GM21447 (cell line): ENCODE measurements at regions not wholly inside any gene's neighbourhood (a gene's known extent, or its start where the extent isn't known, plus 50 kb on each side); places are given as distances from the start of the nearest gene placed in this dataset.

ENCODE experiments used
- ATAC-seq: cut with Tn5 transposase; IDR thresholded peaks from one replicate; pipeline ENCODE4 v1.9.1; 2021; ENCODE audit not compliant: unreplicated experiment

DNA sequence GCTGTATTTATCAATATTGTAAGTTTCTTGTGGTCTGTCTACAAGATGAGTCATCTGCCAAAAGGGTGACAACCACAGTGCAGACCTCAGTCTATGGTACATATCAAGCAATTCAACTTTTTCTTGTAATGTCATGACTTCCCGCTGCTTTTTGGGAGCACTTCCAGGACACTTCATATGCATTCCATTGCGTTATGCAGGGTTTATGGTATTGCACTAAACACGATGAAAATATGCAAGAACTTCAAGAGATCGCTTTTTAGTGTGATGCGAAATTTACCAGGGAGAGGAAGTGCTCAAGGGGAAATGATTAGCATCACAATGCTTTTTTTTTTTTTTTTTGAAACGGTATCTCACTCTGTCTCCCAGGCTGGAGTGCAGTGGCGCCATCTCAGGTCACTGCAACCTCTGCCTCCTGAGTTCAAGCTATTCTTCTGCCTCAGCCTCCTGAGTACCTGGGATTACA is 166.5 kb downstream of the TFAP2A start:
- no peak for ATAC-seq

DNA sequence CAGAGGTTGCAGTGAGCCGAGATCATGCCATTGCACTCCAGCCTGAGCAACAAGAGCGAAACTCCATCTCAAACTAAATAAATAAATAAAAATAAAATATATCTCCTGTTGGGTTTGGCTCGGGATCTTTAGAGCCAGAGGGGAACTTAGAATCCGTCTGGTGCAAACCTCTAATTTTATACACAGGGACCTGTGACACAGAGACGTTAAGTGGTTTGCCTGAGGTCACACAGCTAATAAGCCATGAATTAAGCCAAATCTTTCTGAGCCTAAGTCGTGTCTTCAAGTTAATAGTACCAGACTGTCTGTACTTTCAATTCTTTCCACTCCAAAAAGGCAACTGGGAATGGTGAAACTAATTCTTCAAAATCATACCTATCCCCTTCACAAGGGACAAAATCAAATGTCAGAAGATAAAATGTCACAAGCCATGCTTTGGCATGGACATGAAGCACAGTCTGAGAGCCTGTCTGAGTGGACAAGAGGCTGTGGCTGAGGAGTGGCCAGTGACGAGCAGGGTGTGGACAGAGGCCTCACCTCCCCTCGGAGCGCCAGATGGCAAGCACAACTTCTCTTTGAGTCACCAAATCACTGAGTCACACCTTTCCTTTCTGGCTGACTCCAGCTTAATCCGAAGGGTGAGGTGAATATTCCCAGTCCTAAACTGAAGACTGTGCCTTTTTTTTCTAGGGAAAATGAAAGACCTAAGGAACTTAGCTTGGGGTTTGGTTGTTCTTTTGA is 177.4 kb downstream of the TFAP2A start:
- no peak for ATAC-seq

DNA sequence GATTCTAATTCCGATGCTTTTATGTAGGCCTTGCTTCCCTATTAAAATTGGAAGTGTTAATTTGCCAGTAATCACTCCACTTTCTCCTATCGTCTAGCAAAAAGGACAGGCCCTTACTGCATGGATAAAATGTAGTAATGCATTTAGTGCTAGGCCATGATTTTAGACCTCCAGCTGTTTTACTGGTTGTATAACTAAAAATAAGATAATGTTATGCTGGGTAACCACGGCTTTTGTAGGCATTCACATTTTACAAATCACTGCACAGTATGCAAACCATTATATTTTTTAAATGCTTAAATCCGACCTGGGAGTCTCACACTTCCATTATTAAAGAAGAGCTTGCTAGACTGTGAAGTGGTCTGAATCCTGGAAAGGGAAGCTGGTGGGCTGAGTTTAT is 179.5 kb downstream of the TFAP2A start:
- no peak for ATAC-seq

DNA sequence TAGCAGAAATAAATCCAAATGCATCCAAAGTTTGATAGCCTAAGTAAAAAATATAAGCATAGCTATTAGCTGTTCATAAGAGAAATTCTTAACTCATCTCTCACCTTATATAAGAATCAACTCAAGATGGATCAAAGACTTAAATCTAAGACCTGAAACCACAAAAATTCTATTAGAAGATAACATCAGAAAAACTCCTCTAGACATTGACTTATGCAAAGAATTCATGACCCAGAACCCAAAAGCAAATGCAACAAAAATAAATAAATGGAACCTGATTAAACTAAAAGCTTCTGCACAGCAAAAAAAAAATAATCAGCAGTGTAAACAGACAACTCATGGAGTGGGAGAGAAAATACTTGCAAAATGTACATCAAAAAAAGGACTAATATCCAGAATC is 184.3 kb downstream of the TFAP2A start:
- ATAC-seq, result no peak

DNA sequence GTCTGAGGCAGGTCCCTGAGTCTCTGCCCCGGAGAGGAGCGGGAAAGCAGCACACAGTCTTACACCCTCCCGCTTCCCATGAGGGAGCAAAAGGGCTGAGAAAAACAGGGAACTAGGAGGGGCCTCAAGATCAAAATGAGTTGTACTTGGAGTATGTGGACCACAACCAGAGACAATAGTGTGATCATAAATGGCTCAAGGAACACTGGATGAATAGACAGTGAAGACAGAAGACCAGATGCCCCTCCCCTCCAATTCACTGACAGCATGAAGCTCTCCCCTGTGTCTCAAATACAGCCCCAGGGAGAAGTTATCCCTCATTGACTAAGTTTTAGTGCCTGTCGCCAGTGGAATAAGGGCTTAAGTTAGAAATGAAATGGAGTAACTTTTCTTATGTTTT is 191.0 kb downstream of the TFAP2A start:
- no peak for ATAC-seq

DNA sequence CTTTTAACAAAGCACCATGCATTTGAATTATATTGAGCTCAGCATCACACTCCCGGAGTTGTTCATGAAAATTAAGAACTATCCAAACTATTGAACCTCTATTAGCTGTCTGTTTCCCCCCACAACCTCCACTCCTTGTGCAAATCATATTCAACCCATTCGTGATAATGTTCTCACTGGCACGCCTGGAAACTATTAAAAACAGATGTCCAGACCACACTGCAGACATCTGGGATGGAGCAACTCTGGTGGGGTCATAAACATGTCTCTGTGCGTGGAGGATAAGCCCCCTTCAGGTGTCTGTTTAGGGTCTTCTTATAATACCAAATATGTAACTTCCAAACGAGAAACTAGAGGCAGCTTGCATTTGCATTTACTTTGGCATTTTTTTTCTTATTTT is 193.7 kb downstream of the TFAP2A start:
- ATAC-seq, result no peak

DNA sequence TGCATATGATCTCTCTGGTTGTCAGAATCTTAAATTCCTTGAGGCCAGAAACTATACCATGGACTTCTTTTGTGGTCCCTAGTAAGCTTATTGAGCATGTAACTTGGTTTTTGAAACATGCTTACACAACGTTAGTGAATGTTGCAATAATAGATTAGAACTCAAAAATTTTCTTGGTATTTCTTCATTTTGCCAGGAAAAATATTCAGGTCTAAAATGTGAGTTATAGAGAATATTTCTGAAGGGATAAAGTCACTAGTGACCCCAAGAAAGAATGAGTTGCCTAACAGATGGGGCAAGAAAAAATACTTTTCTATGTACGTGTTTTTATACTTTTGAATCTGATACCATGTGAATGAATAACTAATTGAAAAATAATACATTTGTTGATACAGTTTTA is 195.4 kb downstream of the TFAP2A start:
- no peak for ATAC-seq

DNA sequence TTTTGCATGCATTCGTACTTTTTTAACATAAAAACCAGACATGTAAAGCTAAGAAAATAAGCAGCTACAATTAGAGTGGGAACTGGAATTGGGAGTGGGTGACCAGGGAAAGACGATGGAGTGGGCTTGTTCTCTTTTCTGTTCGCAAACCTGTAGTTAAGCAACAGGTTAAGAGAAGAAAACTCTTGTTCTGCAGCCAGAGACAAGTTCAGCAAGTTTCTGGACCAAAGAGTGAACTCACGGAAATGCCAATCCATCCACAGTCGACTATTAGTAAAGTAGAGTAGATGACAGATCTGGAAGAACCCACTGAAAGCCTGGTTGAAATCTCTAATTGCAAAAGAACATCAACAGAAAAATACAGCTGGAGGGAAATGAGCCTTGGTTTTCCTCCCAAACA is 197.8 kb downstream of the TFAP2A start:
- no peak for ATAC-seq

DNA sequence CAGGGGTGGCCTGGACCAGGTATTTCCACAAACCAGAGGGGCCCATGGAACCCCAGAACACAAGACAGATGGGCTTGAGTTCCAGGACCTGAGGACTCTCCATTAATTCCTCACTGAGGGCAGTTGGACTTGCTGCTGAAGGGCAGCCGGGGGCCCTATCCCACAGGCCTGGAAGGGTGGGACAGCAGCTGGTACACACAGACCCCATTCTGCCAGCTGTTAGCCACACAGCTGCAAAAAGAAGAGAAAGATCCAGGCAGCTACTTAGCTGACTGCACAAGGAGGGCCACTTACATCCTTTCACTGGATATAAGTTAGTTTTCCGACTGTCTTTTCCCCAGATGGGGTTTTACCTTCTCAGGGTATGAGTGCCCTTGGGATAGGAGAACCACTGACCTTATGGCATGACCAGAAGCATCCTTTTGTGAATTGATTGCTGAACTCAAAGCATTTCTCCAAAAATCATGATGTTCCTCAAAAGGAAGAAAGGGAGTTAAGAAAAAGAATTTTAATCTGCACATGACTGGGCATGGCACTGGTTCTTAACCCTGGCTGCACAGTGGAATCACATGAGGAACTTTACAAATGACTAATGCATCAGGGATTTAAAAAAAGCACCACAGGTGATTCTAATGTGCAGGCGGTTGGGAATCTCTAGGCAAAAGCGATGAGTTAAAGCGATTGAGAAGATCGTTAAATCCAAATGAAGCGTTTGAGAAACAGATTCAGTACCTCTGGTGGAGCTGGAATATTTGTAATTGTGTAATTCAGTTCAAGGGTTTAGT is 199.4 kb downstream of the TFAP2A start:
- ATAC-seq, result no peak

DNA sequence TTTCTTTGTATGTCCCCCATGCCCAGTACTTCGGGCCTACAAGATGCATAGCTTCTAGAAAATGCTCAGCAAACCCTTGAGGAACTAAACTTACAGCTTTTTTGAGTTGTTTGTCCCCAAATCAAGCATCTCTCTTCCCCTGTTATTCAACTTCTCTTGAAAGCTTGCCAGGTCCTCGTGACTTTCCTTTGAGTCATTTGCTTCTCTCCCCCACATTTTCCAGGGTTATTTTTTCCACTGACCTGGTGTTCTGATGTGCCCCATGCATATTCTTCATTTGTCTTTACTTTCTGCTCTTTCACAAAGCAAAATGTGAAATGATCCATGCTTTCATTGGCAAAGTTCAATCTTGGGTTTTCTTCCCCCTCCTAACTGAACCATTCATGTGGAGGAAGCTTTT is 204.8 kb downstream of the TFAP2A start:
- ATAC-seq, result no peak

- no peak for ATAC-seq
These were observed 209.0 kb downstream of the TFAP2A start for GRCh38 chr6:10205892-10206291.

GRCh38 chr6:10205120-10205519 is 209.8 kb downstream of the TFAP2A start:
- ATAC-seq, result no peak

DNA sequence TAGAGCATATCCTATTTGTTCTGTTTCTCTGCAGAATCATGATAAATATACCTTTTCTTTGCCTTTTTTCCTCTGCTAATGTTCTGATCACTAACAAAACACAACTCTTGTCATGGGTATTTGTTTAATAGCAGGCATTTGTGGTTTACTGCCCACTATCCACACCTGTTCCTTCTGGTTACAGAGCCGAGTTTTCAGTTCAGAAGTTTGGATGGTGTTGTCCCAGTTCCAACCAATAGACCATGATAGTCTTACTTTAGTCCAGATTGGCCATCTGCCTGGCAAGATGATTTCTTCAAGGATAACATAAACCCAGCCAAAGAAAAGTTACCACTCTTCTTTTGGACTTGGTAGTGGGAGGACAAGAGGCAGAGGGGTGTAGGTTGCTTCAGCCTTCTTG is 211.2 kb downstream of the TFAP2A start:
- no peak for ATAC-seq

GRCh38 chr6:10202581-10202980 is 212.3 kb downstream of the TFAP2A start:
- ATAC-seq, result no peak

DNA sequence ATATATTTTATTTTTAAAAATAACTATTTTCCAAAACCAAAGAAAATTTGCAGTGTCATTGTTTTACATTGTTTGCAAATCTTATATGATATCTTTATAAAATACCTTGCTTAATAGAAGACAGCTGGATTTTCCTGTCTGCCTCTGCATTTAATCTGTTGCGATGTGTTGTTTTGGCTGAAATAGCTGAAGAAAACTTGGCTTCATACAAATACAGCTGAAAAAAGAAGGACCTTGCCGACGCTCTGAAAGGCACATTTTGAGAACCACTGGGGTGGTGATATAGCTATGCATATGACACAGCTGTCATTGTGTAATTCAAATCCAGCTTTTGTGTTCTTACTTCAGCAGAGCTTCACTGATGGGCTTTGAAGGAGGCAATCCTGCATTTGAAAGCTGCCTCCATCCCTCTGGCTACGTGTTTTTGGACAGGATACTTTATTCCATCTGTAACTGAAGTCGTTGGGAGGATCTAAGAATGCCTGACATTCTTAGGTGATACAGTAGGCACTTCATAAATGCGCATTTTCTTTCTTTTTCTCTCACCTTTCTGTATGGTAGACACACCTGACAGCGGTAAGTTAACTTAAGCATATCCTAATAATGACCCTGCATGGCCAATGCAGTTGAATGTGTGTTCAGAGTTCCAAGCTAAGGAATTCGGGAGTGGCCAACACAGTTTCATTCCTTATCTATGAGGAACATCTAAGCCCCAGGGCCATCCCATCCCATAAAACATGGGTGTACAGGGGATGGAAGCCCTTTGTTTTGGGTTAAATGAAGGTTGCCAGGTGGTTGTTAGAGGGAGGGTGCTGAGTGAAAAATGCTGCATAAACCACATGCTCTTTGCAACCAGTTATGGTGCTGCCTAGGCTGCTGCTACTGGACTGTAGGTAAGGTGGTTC is 213.0 kb downstream of the TFAP2A start:
- no peak for ATAC-seq

GRCh38 chr6:10196090-10196489 is 218.8 kb downstream of the TFAP2A start:
- no peak for ATAC-seq

DNA sequence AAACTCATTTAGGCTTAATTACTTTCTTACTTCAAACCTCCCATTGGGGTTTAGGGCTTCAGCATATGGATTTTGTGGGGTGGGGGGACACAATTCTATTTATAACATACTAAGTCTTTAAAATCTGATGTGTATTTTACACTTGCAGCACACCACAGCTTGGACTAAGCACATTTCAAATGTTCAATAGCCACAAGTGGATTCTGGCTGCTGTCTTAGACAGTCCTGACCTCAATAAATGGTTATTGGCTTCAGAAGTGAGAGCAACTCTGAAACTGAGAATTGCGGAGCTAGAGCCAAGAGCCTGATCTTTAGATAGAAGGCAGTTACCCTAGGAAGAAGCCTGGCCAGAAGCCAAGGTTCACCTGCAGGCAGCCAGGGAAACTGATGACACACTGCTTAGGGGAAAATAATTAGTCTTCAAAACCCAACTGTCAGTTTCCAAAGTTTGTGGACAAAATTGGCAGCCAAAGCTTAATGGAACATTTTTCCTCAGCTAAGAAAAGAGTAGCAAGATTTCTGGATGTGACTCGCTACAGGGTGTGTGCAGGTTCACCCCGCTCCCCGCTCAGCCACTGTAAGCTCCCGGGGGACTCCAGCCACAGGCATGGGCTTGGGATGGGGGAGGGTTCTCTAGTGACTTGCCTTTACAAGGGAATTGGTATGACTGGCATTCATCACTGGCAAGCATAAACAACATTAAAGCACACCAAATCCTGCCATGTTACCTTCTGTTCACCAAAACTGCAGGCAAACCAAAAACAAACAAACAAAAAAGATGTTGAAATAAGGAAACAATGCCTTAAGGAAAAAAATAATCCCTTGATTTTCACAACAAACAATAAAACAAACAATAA is 219.8 kb downstream of the TFAP2A start:
- no peak for ATAC-seq

DNA sequence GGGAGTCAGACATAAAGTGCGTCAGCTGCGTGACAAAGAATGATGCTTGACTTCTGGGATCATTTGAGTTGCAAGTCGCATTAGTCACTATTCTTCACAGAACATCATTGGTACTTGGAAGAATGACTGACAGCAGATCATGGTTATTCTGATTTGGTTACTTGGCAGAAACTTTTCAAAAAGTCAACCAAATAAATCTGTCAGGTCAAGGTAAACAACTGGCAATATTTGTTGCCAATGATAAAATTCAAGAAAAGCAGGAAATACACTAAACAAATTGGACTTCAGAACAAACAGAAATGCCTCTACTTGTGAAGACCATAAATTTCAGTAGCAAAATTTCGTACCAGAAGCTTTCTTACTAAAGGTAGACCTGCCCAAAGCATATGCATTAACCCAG is 221.6 kb downstream of the TFAP2A start:
- no peak for ATAC-seq

DNA sequence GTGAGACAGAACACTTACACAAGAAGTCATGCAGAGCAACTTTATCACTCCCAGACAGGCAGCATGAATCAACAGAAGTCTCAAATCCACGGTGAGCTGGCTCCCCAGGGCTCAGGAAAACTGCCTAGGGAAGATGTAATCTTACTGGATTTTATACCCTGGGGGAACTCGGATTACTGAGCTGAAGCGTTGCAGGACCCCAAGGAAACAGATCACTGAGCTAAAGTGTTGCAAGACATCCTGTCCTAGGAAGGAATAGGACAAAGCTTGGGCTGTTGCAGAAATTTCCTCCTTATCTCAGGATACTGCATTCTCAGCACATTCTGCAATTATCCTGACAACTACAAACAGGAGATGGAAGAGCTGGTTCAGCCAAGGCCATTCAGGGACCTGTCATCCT is 224.8 kb downstream of the TFAP2A start:
- ATAC-seq, result no peak

- ATAC-seq, result no peak
These were observed 230.3 kb downstream of the TFAP2A start for GRCh38 chr6:10184371-10185227.
